H9 (cell line): ENCODE measurements at regions not wholly inside any gene's neighbourhood (a gene's known extent, or its start where the extent isn't known, plus 50 kb on each side); places are given as distances from the start of the nearest gene placed in this dataset.

ENCODE experiments used
- DNase-seq: peaks from one replicate; pipeline ENCODE4 v3.0.0-alpha.2; 2017
- H2AFZ ChIP-seq: one replicate; pipeline ENCODE4 v1.6.1; 2013; ENCODE audit warnings: mild to moderate bottlenecking, low read length, control low read depth, moderate library complexity
- H2AK5ac ChIP-seq: 2 replicates; pipeline ENCODE4 v1.6.1; 2013; ENCODE audit warnings: low read length, control low read depth, mixed read lengths; ENCODE audit not compliant: insufficient read length
- H2BK120ac ChIP-seq: one replicate; pipeline ENCODE4 v1.6.1; 2013; ENCODE audit warnings: low read depth, mild to moderate bottlenecking, low read length, control low read depth, inconsistent platforms; ENCODE audit not compliant: poor library complexity, severe bottlenecking
- H2BK12ac ChIP-seq: 2 replicates; pipeline ENCODE4 v1.6.1; 2013; ENCODE audit warnings: low read length, control low read depth, mixed read lengths, low read depth; ENCODE audit not compliant: insufficient read length
- H2BK15ac ChIP-seq: 2 replicates; pipeline ENCODE4 v1.6.1; 2013; ENCODE audit warnings: low read depth, low read length, control low read depth
- H2BK20ac ChIP-seq: one replicate; pipeline ENCODE4 v1.6.1; 2013; ENCODE audit warnings: low read depth, mild to moderate bottlenecking, low read length, control low read depth, inconsistent platforms; ENCODE audit not compliant: poor library complexity, severe bottlenecking
- H2BK5ac ChIP-seq: 2 replicates; pipeline ENCODE4 v1.6.1; 2013; ENCODE audit warnings: low read length, control low read depth, mixed read lengths; ENCODE audit not compliant: insufficient read length
- H3K14ac ChIP-seq: 2 replicates; pipeline ENCODE4 v1.6.1; 2013; ENCODE audit warnings: low read length, control low read depth; ENCODE audit not compliant: insufficient read depth
- H3K18ac ChIP-seq: 2 replicates; pipeline ENCODE4 v1.6.1; 2013; ENCODE audit warnings: low read depth, mild to moderate bottlenecking, mixed read lengths, low read length, control low read depth; ENCODE audit not compliant: insufficient read length
- H3K23ac ChIP-seq: 2 replicates; pipeline ENCODE4 v1.6.1; 2013; ENCODE audit warnings: low read length, control low read depth, mixed read lengths, low read depth; ENCODE audit not compliant: insufficient read length
- H3K23me2 ChIP-seq: 2 replicates; pipeline ENCODE4 v1.6.1; 2013; ENCODE audit warnings: low read depth, mild to moderate bottlenecking, mixed read lengths, low read length, control low read depth; ENCODE audit not compliant: insufficient read length, poor library complexity, severe bottlenecking
- H3K27ac ChIP-seq: 2 replicates; pipeline ENCODE4 v1.5.1; 2013; ENCODE audit warnings: low read length, control low read depth, mixed read lengths, low read depth; ENCODE audit not compliant: insufficient read length
- H3K27me3 ChIP-seq: 2 replicates; pipeline ENCODE4 v1.6.1; 2013; ENCODE audit warnings: low read length, control low read depth, inconsistent platforms; ENCODE audit not compliant: insufficient read depth
- H3K4ac ChIP-seq: 2 replicates; pipeline ENCODE4 v1.6.1; 2013; ENCODE audit warnings: low read depth, mild to moderate bottlenecking, control low read depth, inconsistent platforms, low read length, moderate library complexity
- H3K4me1 ChIP-seq: 2 replicates; pipeline ENCODE4 v1.6.1; 2013; ENCODE audit warnings: low read length, control low read depth, inconsistent platforms; ENCODE audit not compliant: insufficient read depth
- H3K4me2 ChIP-seq: 2 replicates; pipeline ENCODE4 v1.6.1; 2013; ENCODE audit warnings: low read length, control low read depth, mixed read lengths; ENCODE audit not compliant: insufficient read length, insufficient read depth
- H3K56ac ChIP-seq: 2 replicates; pipeline ENCODE4 v1.6.1; 2013; ENCODE audit warnings: low read depth, mild to moderate bottlenecking, mixed read lengths, low read length, control low read depth; ENCODE audit not compliant: insufficient read length
- H3K79me1 ChIP-seq: 2 replicates; pipeline ENCODE4 v1.6.1; 2013; ENCODE audit warnings: low read depth, mild to moderate bottlenecking, moderate library complexity, low read length, control low read depth, inconsistent platforms; ENCODE audit not compliant: insufficient read depth, poor library complexity, severe bottlenecking
- H3K79me2 ChIP-seq: 2 replicates; pipeline ENCODE4 v1.6.1; 2013; ENCODE audit warnings: low read length, control low read depth, inconsistent platforms; ENCODE audit not compliant: insufficient read depth
- H3K9ac ChIP-seq: 2 replicates; pipeline ENCODE4 v1.6.1; 2013; ENCODE audit warnings: low read length, control low read depth, mixed read lengths; ENCODE audit not compliant: insufficient read length; ENCODE audit errors: extremely low read depth
- H3K9me3 ChIP-seq: one replicate; pipeline ENCODE4 v1.6.1; 2013; ENCODE audit warnings: low read depth, low read length, inconsistent platforms; ENCODE audit not compliant: control insufficient read depth
- H3T11ph ChIP-seq: one replicate; pipeline ENCODE4 v1.6.1; 2013; ENCODE audit warnings: mild to moderate bottlenecking, low read length, control low read depth, inconsistent platforms
- H4K20me1 ChIP-seq: one replicate; pipeline ENCODE4 v1.6.1; 2013; ENCODE audit not compliant: control insufficient read depth, insufficient read length, insufficient read depth
- H4K5ac ChIP-seq: 2 replicates; pipeline ENCODE4 v1.6.1; 2013; ENCODE audit warnings: low read depth, mild to moderate bottlenecking, mixed read lengths, low read length, control low read depth; ENCODE audit not compliant: insufficient read length
- H4K8ac ChIP-seq: replicated peaks from 2 replicates; pipeline ENCODE4 v1.6.1; 2013; ENCODE audit warnings: low read length, control low read depth, mixed read lengths, low read depth; ENCODE audit not compliant: insufficient read length
- H4K91ac ChIP-seq: 2 replicates; pipeline ENCODE4 v1.6.1; 2013; ENCODE audit warnings: low read depth, mild to moderate bottlenecking, moderate library complexity, mixed read lengths, low read length, control low read depth; ENCODE audit not compliant: insufficient read length
- H3K27ac Mint-ChIP-seq, 3 experiments: 2 replicates in 2 of 3; 3 replicates in 1 of 3; pipeline ENCODE4 v1.8.0; 2020 to 2021; ENCODE audit warnings: mixed read lengths in 3 of 3, mild to moderate bottlenecking in 1 of 3, moderate library complexity in 1 of 3
- H3K27me3 Mint-ChIP-seq: 2 replicates; pipeline ENCODE4 v1.8.0; 2021; ENCODE audit warnings: low read depth, mild to moderate bottlenecking, moderate library complexity, mixed read lengths
- H3K36me3 Mint-ChIP-seq, 3 experiments: 2 replicates in 2 of 3; 3 replicates in 1 of 3; pipeline ENCODE4 v1.8.0; 2020 to 2021; ENCODE audit warnings: low read depth in 3 of 3, mixed read lengths in 3 of 3; ENCODE audit not compliant: insufficient read depth in 1 of 3
- H3K4me1 Mint-ChIP-seq, 2 experiments: 2 replicates each; pipeline ENCODE4 v1.8.0; 2020; ENCODE audit warnings: mixed read lengths in 2 of 2
- H3K4me3 Mint-ChIP-seq, 2 experiments: 2 replicates in 1 of 2; 3 replicates in 1 of 2; pipeline ENCODE4 v1.8.0; 2020 to 2021; ENCODE audit warnings: mild to moderate bottlenecking in 2 of 2, mixed read lengths in 2 of 2, moderate library complexity in 1 of 2
- H3K9me3 Mint-ChIP-seq, 2 experiments: 2 replicates in 1 of 2; 3 replicates in 1 of 2; pipeline ENCODE4 v1.8.0; 2020; ENCODE audit warnings: mild to moderate bottlenecking in 2 of 2, mixed read lengths in 2 of 2, moderate library complexity in 1 of 2
- CTCF ChIP-seq: fragments of 200-600 bp; sonication (generic); conservative IDR thresholded peaks from 3 replicates; pipeline ENCODE4 v1.8.0; 2021; ENCODE audit warnings: antibody characterized with exemption, mild to moderate bottlenecking
- WGBS: extraction: QIAGEN DNeasy Blood & Tissue Kit; methylation state at CpG from one replicate; pipeline ENCODE4 v1.1.7; 2013; ENCODE audit warnings: missing lambda C conversion rate, low lambda C conversion rate, mixed read lengths; ENCODE audit not compliant: insufficient read length; ENCODE audit errors: extremely low coverage; 5-methylcytosine and 5-hydroxymethylcytosine counted together

- no peak overlapping the region for H3K9ac ChIP-seq
- H4K20me1 ChIP-seq, result no peaks in the 10 kb centered on the region
- H3K23ac ChIP-seq, result no peak overlapping the region
- no CpG with 5 or more reads among the region's 3 CpGs for WGBS
- no peaks in the 10 kb centered on the region for H3K9me3 ChIP-seq
- H2AK5ac ChIP-seq, result no peak overlapping the region
- H2BK5ac ChIP-seq, result no peak overlapping the region
- no peak for DNase-seq
- H3K4me1 ChIP-seq, result no peaks in the 10 kb centered on the region
- H3K14ac ChIP-seq, result no peak overlapping the region
- H3K4me1 Mint-ChIP-seq, result peaks cover 2 to 3% of the 10 kb centered on the region in 2 experiments; a peak in 3 of 4 replicates
- H3K27me3 ChIP-seq, result no peaks in the 10 kb centered on the region
- no peak overlapping the region for H3K4me3 Mint-ChIP-seq
- H2BK20ac ChIP-seq, result no peak overlapping the region
- no peak overlapping the region for H4K8ac ChIP-seq
- no peak overlapping the region for H3T11ph ChIP-seq
- no peaks in the 10 kb centered on the region for H3K36me3 Mint-ChIP-seq
- H2BK15ac ChIP-seq, result no peak overlapping the region
- no peak overlapping the region for H3K4ac ChIP-seq
- no peak overlapping the region for H3K27ac ChIP-seq
- H3K23me2 ChIP-seq, result no peaks in the 10 kb centered on the region
- H3K56ac ChIP-seq, result no peak overlapping the region
- H3K9me3 Mint-ChIP-seq, result no peaks in the 10 kb centered on the region
- no peak overlapping the region for H3K27ac Mint-ChIP-seq
- H3K79me2 ChIP-seq, result no peaks in the 10 kb centered on the region
- no peak for TF ChIP-seq CTCF
- H3K79me1 ChIP-seq, result no peaks in the 10 kb centered on the region
- H2BK12ac ChIP-seq, result no peak overlapping the region
- H4K5ac ChIP-seq, result no peak overlapping the region
- H3K18ac ChIP-seq, result no peak overlapping the region
- no peak overlapping the region for H2AFZ ChIP-seq
- H4K91ac ChIP-seq, result no peak overlapping the region
- H2BK120ac ChIP-seq, result no peak overlapping the region
- no peaks in the 10 kb centered on the region for H3K27me3 Mint-ChIP-seq
- no peak overlapping the region for H3K4me2 ChIP-seq
Measured at GRCh38 chr5:61828856-61829255, 477.1 kb upstream of the KIF2A start.
